Trophoblast cell (in vitro differentiated cells and primary cell): ENCODE measurements at regions not wholly inside any gene's neighbourhood (a gene's known extent, or its start where the extent isn't known, plus 50 kb on each side); places are given as distances from the start of the nearest gene placed in this dataset.

Experiments used
- DNase-seq, 2 donors: peaks; one replicate each; pipeline ENCODE4 v3.0.0-alpha.2; 2016
- H2AFZ ChIP-seq: 2 replicates; pipeline ENCODE4 v1.6.1; 2013; ENCODE audit warnings: low read length, moderate library complexity, mild to moderate bottlenecking; ENCODE audit not compliant: insufficient read depth, poor library complexity
- H2AK5ac ChIP-seq: 2 replicates; pipeline ENCODE4 v1.6.1; 2013; ENCODE audit warnings: mild to moderate bottlenecking, low read length
- H2BK120ac ChIP-seq: 2 replicates; pipeline ENCODE4 v1.6.1; 2013; ENCODE audit warnings: low read length, mild to moderate bottlenecking, moderate library complexity; ENCODE audit not compliant: insufficient read depth, poor library complexity
- H2BK12ac ChIP-seq: 2 replicates; pipeline ENCODE4 v1.6.1; 2013; ENCODE audit warnings: mild to moderate bottlenecking, low read length, moderate library complexity
- H2BK5ac ChIP-seq: 2 replicates; pipeline ENCODE4 v1.6.1; 2013; ENCODE audit warnings: low read length, low read depth, moderate library complexity, mild to moderate bottlenecking; ENCODE audit not compliant: poor library complexity
- H3K14ac ChIP-seq: 2 replicates; pipeline ENCODE4 v1.6.1; 2013; ENCODE audit warnings: mild to moderate bottlenecking, low read length
- H3K18ac ChIP-seq: 2 replicates; pipeline ENCODE4 v1.6.1; 2013; ENCODE audit warnings: mild to moderate bottlenecking, low read length
- H3K23ac ChIP-seq: 2 replicates; pipeline ENCODE4 v1.6.1; 2013; ENCODE audit warnings: low read length
- H3K27ac ChIP-seq: 2 replicates; pipeline ENCODE4 v1.5.1; 2013; ENCODE audit warnings: low read depth, mild to moderate bottlenecking, inconsistent platforms, low read length, moderate library complexity
- H3K27me3 ChIP-seq: 2 replicates; pipeline ENCODE4 v1.6.1; 2013; ENCODE audit warnings: inconsistent platforms, mild to moderate bottlenecking, low read length, moderate library complexity; ENCODE audit not compliant: insufficient read depth
- H3K36me3 ChIP-seq, 2 experiments: 1 replicate in 1 of 2; 2 replicates in 1 of 2; pipeline ENCODE4 v1.6.1; 2013; ENCODE audit warnings: low read length in 2 of 2, mild to moderate bottlenecking in 2 of 2, moderate library complexity in 1 of 2; ENCODE audit not compliant: insufficient read depth in 2 of 2, control insufficient read depth in 1 of 2
- H3K4ac ChIP-seq: 2 replicates; pipeline ENCODE4 v1.6.1; 2013; ENCODE audit warnings: low read depth, mild to moderate bottlenecking, low read length, moderate library complexity
- H3K4me1 ChIP-seq, 2 experiments: 1 replicate in 1 of 2; 2 replicates in 1 of 2; pipeline ENCODE4 v1.6.1; 2013; ENCODE audit warnings: low read length in 2 of 2, mild to moderate bottlenecking in 2 of 2, moderate library complexity in 1 of 2; ENCODE audit not compliant: insufficient read depth in 2 of 2, control insufficient read depth in 1 of 2
- H3K4me2 ChIP-seq: 2 replicates; pipeline ENCODE4 v1.6.1; 2013; ENCODE audit warnings: inconsistent platforms, mild to moderate bottlenecking, low read length, moderate library complexity
- H3K4me3 ChIP-seq: 2 replicates; pipeline ENCODE4 v1.5.1; 2013; ENCODE audit warnings: mild to moderate bottlenecking, low read depth, low read length, inconsistent platforms
- H3K79me1 ChIP-seq: one replicate; pipeline ENCODE4 v1.6.1; 2013; ENCODE audit warnings: low read length
- H3K79me2 ChIP-seq: 2 replicates; pipeline ENCODE4 v1.6.1; 2013; ENCODE audit warnings: low read length, mild to moderate bottlenecking; ENCODE audit not compliant: control insufficient read depth, insufficient read depth, poor library complexity
- H3K9ac ChIP-seq: 2 replicates; pipeline ENCODE4 v1.6.1; 2013; ENCODE audit warnings: mild to moderate bottlenecking, low read length
- H3K9me3 ChIP-seq: 2 replicates; pipeline ENCODE4 v1.6.1; 2013; ENCODE audit warnings: low read depth, mild to moderate bottlenecking, control low read depth, inconsistent platforms, low read length; ENCODE audit not compliant: insufficient read depth
- H4K12ac ChIP-seq: 2 replicates; pipeline ENCODE4 v1.6.1; 2013; ENCODE audit warnings: low read depth, mild to moderate bottlenecking, low read length, moderate library complexity
- H4K8ac ChIP-seq: 2 replicates; pipeline ENCODE4 v1.6.1; 2013; ENCODE audit warnings: low read depth, mild to moderate bottlenecking, low read length, moderate library complexity
- H4K91ac ChIP-seq: one replicate; pipeline ENCODE4 v1.6.1; 2013; ENCODE audit warnings: low read depth, mild to moderate bottlenecking, low read length, moderate library complexity
- WGBS: extraction: QIAGEN DNeasy Blood & Tissue Kit; methylation state at CpG from one replicate; pipeline ENCODE4 v1.1.7; 2013; ENCODE audit warnings: missing lambda C conversion rate; ENCODE audit not compliant: insufficient read length, insufficient coverage; ENCODE audit errors: extremely low coverage; 5-methylcytosine and 5-hydroxymethylcytosine counted together

DNA sequence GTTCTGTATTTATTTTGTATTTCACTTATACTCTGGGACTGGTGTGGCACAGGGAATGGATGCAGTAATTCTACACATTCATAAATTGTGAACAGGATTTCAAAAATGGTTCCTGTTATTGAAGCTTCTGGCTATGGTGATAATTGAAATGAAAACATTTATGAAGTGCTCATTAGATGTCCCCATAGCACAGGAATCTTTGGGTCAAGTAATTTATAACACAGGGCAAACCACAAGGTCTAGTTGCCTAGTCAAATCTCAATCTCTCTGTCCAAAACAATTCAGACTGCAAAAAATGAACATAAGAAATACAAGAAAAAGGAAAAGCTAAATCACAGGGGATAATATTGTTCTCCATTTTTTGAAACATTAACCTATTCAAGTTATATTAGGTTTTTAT is 117.5 kb upstream of the PTPRG start:
- Histone ChIP-seq H3K9me3 (no peaks in the 10 kb centered on the region), H3K23ac (no peak overlapping the region), H3K9ac (no peak overlapping the region), H3K4ac (no peak overlapping the region), H2AK5ac (no peak overlapping the region), H2BK120ac (no peak overlapping the region), H3K18ac (no peak overlapping the region), H4K12ac (no peak overlapping the region), H2AFZ (no peak overlapping the region), H3K14ac (no peak overlapping the region), H3K79me1 (no peaks in the 10 kb centered on the region), H3K27me3 (no peaks in the 10 kb centered on the region), H4K8ac (no peak overlapping the region), H3K36me3 (no peaks in the 10 kb centered on the region), H2BK5ac (no peak overlapping the region), H3K4me1 (no peaks in the 10 kb centered on the region), H2BK12ac (no peak overlapping the region), H4K91ac (no peak overlapping the region), H3K4me3 (no peak overlapping the region), H3K79me2 (no peaks in the 10 kb centered on the region), H3K27ac (no peak overlapping the region), H3K4me2 (no peak overlapping the region)
- DNase-seq: no peak

GRCh38 chr3:61444782-61445181 is 116.6 kb upstream of the PTPRG start:
- Histone ChIP-seq H4K8ac (no peak overlapping the region), H3K4me2 (no peak overlapping the region), H3K18ac (no peak overlapping the region), H3K36me3 (no peaks in the 10 kb centered on the region), H3K4me1 (no peaks in the 10 kb centered on the region), H3K79me1 (no peaks in the 10 kb centered on the region), H3K23ac (no peak overlapping the region), H4K91ac (no peak overlapping the region), H2BK12ac (no peak overlapping the region), H3K4me3 (no peak overlapping the region), H3K27ac (no peak overlapping the region), H4K12ac (no peak overlapping the region), H3K9ac (no peak overlapping the region), H2BK120ac (no peak overlapping the region), H2AFZ (no peak overlapping the region), H3K79me2 (no peaks in the 10 kb centered on the region), H3K4ac (no peak overlapping the region), H2AK5ac (no peak overlapping the region), H3K14ac (no peak overlapping the region), H3K27me3 (no peaks in the 10 kb centered on the region), H2BK5ac (no peak overlapping the region), H3K9me3 (no peaks in the 10 kb centered on the region)
- WGBS: no CpG with 5 or more reads among the region's 1 CpG
- DNase-seq: no peak

DNA sequence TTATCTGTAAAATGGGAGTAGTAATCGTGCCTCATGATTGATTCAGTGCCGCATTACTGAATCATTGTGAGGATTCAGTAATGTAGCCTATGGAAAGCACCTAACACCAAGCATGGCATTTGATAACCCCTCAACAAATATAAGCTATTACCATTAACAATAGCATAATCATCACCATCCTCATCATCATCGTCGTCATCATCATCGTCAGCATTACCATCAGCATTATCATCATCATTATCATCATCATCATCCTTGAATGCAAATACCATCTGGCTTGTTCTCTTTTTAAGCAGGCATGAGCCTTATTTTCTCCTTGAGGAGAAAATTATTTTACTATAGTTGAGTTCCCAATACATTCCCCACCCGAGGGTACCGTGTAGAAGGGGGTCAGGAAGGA is 115.4 kb upstream of the PTPRG start:
- Histone ChIP-seq H3K36me3 (no peaks in the 10 kb centered on the region), H3K23ac (no peak overlapping the region), H3K9me3 (no peaks in the 10 kb centered on the region), H2AFZ (no peak overlapping the region), H3K27me3 (no peaks in the 10 kb centered on the region), H3K18ac (no peak overlapping the region), H4K91ac (no peak overlapping the region), H3K4me1 (no peaks in the 10 kb centered on the region), H3K4me2 (no peak overlapping the region), H4K8ac (no peak overlapping the region), H2BK5ac (no peak overlapping the region), H3K4ac (no peak overlapping the region), H2AK5ac (no peak overlapping the region), H2BK12ac (no peak overlapping the region), H3K9ac (no peak overlapping the region), H3K4me3 (no peak overlapping the region), H3K79me1 (no peaks in the 10 kb centered on the region), H3K14ac (no peak overlapping the region), H3K79me2 (no peaks in the 10 kb centered on the region), H3K27ac (no peak overlapping the region), H4K12ac (no peak overlapping the region), H2BK120ac (no peak overlapping the region)
- no peak for DNase-seq
- 100% methylated on average over 3 of the region's 7 CpGs for whole genome bisulfite sequencing

GRCh38 chr3:61446341-61446740 is 115.0 kb upstream of the PTPRG start:
- H3K4me1 ChIP-seq: no peaks in the 10 kb centered on the region
- no peaks in the 10 kb centered on the region for H3K27me3 ChIP-seq
- H4K12ac ChIP-seq: no peak overlapping the region
- H3K18ac ChIP-seq: no peak overlapping the region
- H4K91ac ChIP-seq: no peak overlapping the region
- no peak overlapping the region for H3K23ac ChIP-seq
- H2BK5ac ChIP-seq: no peak overlapping the region
- H3K79me1 ChIP-seq: no peaks in the 10 kb centered on the region
- H4K8ac ChIP-seq: no peak overlapping the region
- H2AFZ ChIP-seq: no peak overlapping the region
- H3K14ac ChIP-seq: no peak overlapping the region
- no peak overlapping the region for H2BK120ac ChIP-seq
- H3K4me2 ChIP-seq: no peak overlapping the region
- no peak for DNase-seq
- no peaks in the 10 kb centered on the region for H3K9me3 ChIP-seq
- H3K27ac ChIP-seq: no peak overlapping the region
- H2AK5ac ChIP-seq: no peak overlapping the region
- H2BK12ac ChIP-seq: no peak overlapping the region
- H3K79me2 ChIP-seq: no peaks in the 10 kb centered on the region
- H3K4ac ChIP-seq: no peak overlapping the region
- no peak overlapping the region for H3K4me3 ChIP-seq
- H3K36me3 ChIP-seq: no peaks in the 10 kb centered on the region
- no peak overlapping the region for H3K9ac ChIP-seq

- H3K4me3 ChIP-seq: no peak overlapping the region
- no peak overlapping the region for H3K4ac ChIP-seq
- no peak overlapping the region for H2BK120ac ChIP-seq
- H4K8ac ChIP-seq: no peak overlapping the region
- no peak overlapping the region for H3K14ac ChIP-seq
- no peaks in the 10 kb centered on the region for H3K4me1 ChIP-seq
- no peak overlapping the region for H2AK5ac ChIP-seq
- H3K4me2 ChIP-seq: no peak overlapping the region
- no peaks in the 10 kb centered on the region for H3K79me1 ChIP-seq
- no peak overlapping the region for H3K27ac ChIP-seq
- H3K23ac ChIP-seq: no peak overlapping the region
- H4K91ac ChIP-seq: no peak overlapping the region
- no peaks in the 10 kb centered on the region for H3K79me2 ChIP-seq
- no peak overlapping the region for H4K12ac ChIP-seq
- no peak overlapping the region for H3K9ac ChIP-seq
- H3K36me3 ChIP-seq: no peaks in the 10 kb centered on the region
- no peak overlapping the region for H2BK12ac ChIP-seq
- H3K27me3 ChIP-seq: no peaks in the 10 kb centered on the region
- H2AFZ ChIP-seq: no peak overlapping the region
- no peak for DNase-seq
- H3K9me3 ChIP-seq: no peaks in the 10 kb centered on the region
- H2BK5ac ChIP-seq: no peak overlapping the region
- no peak overlapping the region for H3K18ac ChIP-seq
- no CpG with 5 or more reads among the region's 2 CpGs for WGBS
Measured at GRCh38 chr3:61448378-61448777, 113.0 kb upstream of the PTPRG start.
